K562 (cell line): ENCODE measurements at regions not wholly inside any gene's neighbourhood (a gene's known extent, or its start where the extent isn't known, plus 50 kb on each side); places are given as distances from the start of the nearest gene placed in this dataset.
A peak's percentile ranks its signal among the peaks of the same experiment; 100 is the strongest.

Source experiments
- ATAC-seq: fragments of 200-7000 bp; cut with Tn5 transposase; 3 replicates; pipeline ENCODE4 v1.9.1; 2020; ENCODE audit warnings: moderate library complexity
- BruUV-seq: library from RNA; stranded (reverse); fragments of 400-500 nt; replicated peaks from 2 replicates; lab custom pipeline; 2021; lab: Mats Ljungman, UMichigan
- CTCF ChIA-PET: fragments of 300-600 bp; formaldehyde crosslinking; extraction: SDS; loops from one replicate; lab custom pipeline; 2021; ENCODE audit warnings: low intra/inter-chr PET ratio; lab: Yijun Ruan, JAX
- POLR2A ChIA-PET: fragments of 300-600, 350-650 bp; sonication (Branson Sonifier 250); formaldehyde crosslinking; extraction: SDS; loops from one replicate; lab custom pipeline; 2021; ENCODE audit warnings: antibody characterized with exemption, inconsistent platforms; lab: Yijun Ruan, JAX
- DNase-seq, 4 experiments: peaks; one replicate each; pipeline versions ENCODE4 v3.0.0 to v3.0.0-alpha.2; 2011 to 2018; ENCODE audit warnings: low spot score in 3 of 4, mixed read lengths in 3 of 4; ENCODE audit errors: extremely low read depth in 1 of 4
- FAIRE-seq: peaks from 2 replicates; lab custom pipeline; 2011; peaks lifted over from hg19 to GRCh38; lab: Jason Lieb, UNC
- H2AFZ ChIP-seq: 2 replicates; pipeline ENCODE4 v1.6.0; 2011; ENCODE audit warnings: low read depth, low read length, control low read depth, inconsistent platforms
- H3K27ac ChIP-seq: fragments of 200-600 bp; 3 replicates; pipeline ENCODE4 v1.8.0; 2011; ENCODE audit warnings: low read depth, mild to moderate bottlenecking, control low read depth, inconsistent platforms, low read length, moderate library complexity, mixed read lengths; ENCODE audit errors: extremely low read depth
- H3K27me3 ChIP-seq, 2 experiments: fragments of 300-600 bp in 1 of 2; 2 replicates in 1 of 2; 3 replicates in 1 of 2; pipeline versions ENCODE4 v1.6.0 to v1.8.0; 2011; ENCODE audit warnings: inconsistent platforms in 2 of 2, low read length in 2 of 2, mild to moderate bottlenecking in 1 of 2, mixed read lengths in 1 of 2, moderate library complexity in 1 of 2; ENCODE audit not compliant: control insufficient read depth in 2 of 2, insufficient read depth in 2 of 2
- H3K36me3 ChIP-seq: fragments of 300-600 bp; 3 replicates; pipeline ENCODE4 v1.8.0; 2011; ENCODE audit warnings: mild to moderate bottlenecking, low read length, inconsistent platforms; ENCODE audit not compliant: control insufficient read depth, insufficient read depth
- H3K4me1 ChIP-seq, 2 experiments: fragments of 200-600 bp in 1 of 2; replicated peaks in 1 of 2; 2 replicates in 1 of 2; 3 replicates in 1 of 2; pipeline versions ENCODE4 v1.5.1 to v1.8.0; 2011; ENCODE audit warnings: inconsistent platforms in 2 of 2, low read length in 2 of 2, mild to moderate bottlenecking in 1 of 2, mixed read lengths in 1 of 2, moderate library complexity in 1 of 2; ENCODE audit not compliant: control insufficient read depth in 2 of 2, insufficient read depth in 2 of 2
- H3K4me2 ChIP-seq: 2 replicates; pipeline ENCODE4 v1.6.1; 2011; ENCODE audit warnings: low read length, control low read depth, inconsistent platforms, mixed read lengths; ENCODE audit not compliant: insufficient read depth
- H3K4me3 ChIP-seq: fragments of 200-600 bp; sonication (generic), shearing (Covaris generic); 2 replicates; pipeline ENCODE4 v1.5.1; 2016; ENCODE audit warnings: control low read depth, inconsistent platforms
- H3K79me2 ChIP-seq: fragments of 200-600 bp; 3 replicates; pipeline ENCODE4 v1.8.0; 2011; ENCODE audit warnings: low read length, inconsistent platforms; ENCODE audit not compliant: control insufficient read depth, insufficient read depth
- H3K9ac ChIP-seq, 2 experiments: 2 replicates each; pipeline versions ENCODE4 v1.6.0 to v1.6.1; 2011; ENCODE audit warnings: low read depth in 2 of 2, low read length in 2 of 2, control low read depth in 1 of 2, inconsistent platforms in 1 of 2, mild to moderate bottlenecking in 1 of 2, mixed read lengths in 1 of 2; ENCODE audit not compliant: insufficient read depth in 1 of 2
- H3K9me1 ChIP-seq: one replicate; pipeline ENCODE4 v1.6.0; 2011; ENCODE audit warnings: inconsistent platforms, mild to moderate bottlenecking, low read length, moderate library complexity; ENCODE audit not compliant: control insufficient read depth, insufficient read depth
- H3K9me3 ChIP-seq: replicated peaks from 2 replicates; pipeline ENCODE4 v1.5.1; 2011; ENCODE audit warnings: low read depth, low read length, inconsistent platforms; ENCODE audit not compliant: control insufficient read depth, insufficient read depth
- H4K20me1 ChIP-seq: replicated peaks from 2 replicates; pipeline ENCODE4 v1.6.1; 2011; ENCODE audit warnings: low read length, inconsistent platforms, mixed read lengths; ENCODE audit not compliant: control insufficient read depth, insufficient read depth
- BCOR ChIP-seq: fragments of 450-650 bp; IDR thresholded peaks from 2 replicates; pipeline ENCODE4 v1.6.1; 2016
- C11orf30 ChIP-seq: fragments of 450-650 bp; IDR thresholded peaks from 2 replicates; pipeline ENCODE4 v1.6.1; 2016; ENCODE audit warnings: low read depth, mild to moderate bottlenecking
- NFIX ChIP-seq: fragments of 250-450 bp; sonication (Bioruptor Pico); IDR thresholded peaks from 2 replicates; pipeline ENCODE4 v1.4.0; 2020; ENCODE audit warnings: low read depth, mild to moderate bottlenecking, moderate library complexity
- TAF1 ChIP-seq: IDR thresholded peaks from 2 replicates; pipeline ENCODE4 v1.6.1; 2011; ENCODE audit warnings: mild to moderate bottlenecking, low read length, moderate library complexity; ENCODE audit not compliant: insufficient read depth, control insufficient read depth, severe bottlenecking; ENCODE audit errors: extremely low read depth
- ZNF584 ChIP-seq: fragments of 200-800 bp; sonication (Bioruptor generic); IDR thresholded peaks from 2 replicates; pipeline ENCODE4 v1.6.1; 2016; ENCODE audit warnings: low read depth, mild to moderate bottlenecking, missing genetic modification characterization, missing compliant biosample characterization
- WGBS: fragments of 100-300 bp; shearing (Covaris generic); methylation state at CpG from one replicate; pipeline ENCODE4 v1.1.6; 2016; ENCODE audit warnings: low coverage, mixed read lengths; ENCODE audit not compliant: insufficient coverage; ENCODE audit errors: missing lambda C conversion rate; 5-methylcytosine and 5-hydroxymethylcytosine counted together
- in situ Hi-C: fragments of 300-500 bp; cut with MboI; formaldehyde crosslinking; loops from 4 replicates; pipeline ENCODE4 v1.15.0; 2018; ENCODE audit warnings: inconsistent platforms, mixed read lengths
- intact Hi-C: fragments of 100-400 bp; cut with micrococcal nuclease; formaldehyde crosslinking; loops from 2 replicates; pipeline ENCODE4 v1.14.2; 2022
- TF ChIP-seq, protein P1 (sequence below), 3 experiments: fragments of 200-800 bp in 1 of 3; fragments of 250-450 bp in 1 of 3; fragments of 450-650 bp in 1 of 3; sonication (Bioruptor Pico) in 1 of 3; sonication (Bioruptor generic) in 1 of 3; formaldehyde crosslinking in 1 of 3; IDR thresholded peaks; 2 replicates each; pipeline versions ENCODE4 v1.6.1 to v1.8.0; 2016 to 2022; ENCODE audit warnings: mild to moderate bottlenecking in 2 of 3, missing genetic modification characterization in 2 of 3, missing compliant biosample characterization in 1 of 3, moderate library complexity in 1 of 3
- TF ChIP-seq, protein P2 (sequence below): fragments of 250-450 bp; sonication (Bioruptor Pico); IDR thresholded peaks from 2 replicates; pipeline ENCODE4 v1.9.0; 2021; ENCODE audit warnings: mild to moderate bottlenecking

DNA sequence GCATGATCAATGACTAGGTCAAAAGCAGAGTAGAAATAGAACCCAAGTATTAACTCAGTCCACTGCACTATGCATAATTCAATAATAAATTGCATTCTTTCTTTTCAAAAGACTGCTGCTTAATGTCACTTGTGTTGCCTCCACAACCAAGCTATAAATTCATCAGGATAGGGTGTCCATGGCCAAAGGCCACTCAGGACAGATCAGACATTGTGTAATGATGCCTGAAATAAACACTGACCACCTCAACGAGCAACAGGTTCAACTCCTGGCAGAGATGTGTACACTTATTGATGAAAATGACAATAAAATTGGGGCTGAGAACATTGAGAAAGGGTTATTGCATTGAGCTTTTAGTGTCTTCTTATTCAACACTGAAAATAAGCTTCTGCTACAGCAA, 194.5 kb upstream of the SPOPL start (continued):
- TF ChIP-seq, protein P1, sequence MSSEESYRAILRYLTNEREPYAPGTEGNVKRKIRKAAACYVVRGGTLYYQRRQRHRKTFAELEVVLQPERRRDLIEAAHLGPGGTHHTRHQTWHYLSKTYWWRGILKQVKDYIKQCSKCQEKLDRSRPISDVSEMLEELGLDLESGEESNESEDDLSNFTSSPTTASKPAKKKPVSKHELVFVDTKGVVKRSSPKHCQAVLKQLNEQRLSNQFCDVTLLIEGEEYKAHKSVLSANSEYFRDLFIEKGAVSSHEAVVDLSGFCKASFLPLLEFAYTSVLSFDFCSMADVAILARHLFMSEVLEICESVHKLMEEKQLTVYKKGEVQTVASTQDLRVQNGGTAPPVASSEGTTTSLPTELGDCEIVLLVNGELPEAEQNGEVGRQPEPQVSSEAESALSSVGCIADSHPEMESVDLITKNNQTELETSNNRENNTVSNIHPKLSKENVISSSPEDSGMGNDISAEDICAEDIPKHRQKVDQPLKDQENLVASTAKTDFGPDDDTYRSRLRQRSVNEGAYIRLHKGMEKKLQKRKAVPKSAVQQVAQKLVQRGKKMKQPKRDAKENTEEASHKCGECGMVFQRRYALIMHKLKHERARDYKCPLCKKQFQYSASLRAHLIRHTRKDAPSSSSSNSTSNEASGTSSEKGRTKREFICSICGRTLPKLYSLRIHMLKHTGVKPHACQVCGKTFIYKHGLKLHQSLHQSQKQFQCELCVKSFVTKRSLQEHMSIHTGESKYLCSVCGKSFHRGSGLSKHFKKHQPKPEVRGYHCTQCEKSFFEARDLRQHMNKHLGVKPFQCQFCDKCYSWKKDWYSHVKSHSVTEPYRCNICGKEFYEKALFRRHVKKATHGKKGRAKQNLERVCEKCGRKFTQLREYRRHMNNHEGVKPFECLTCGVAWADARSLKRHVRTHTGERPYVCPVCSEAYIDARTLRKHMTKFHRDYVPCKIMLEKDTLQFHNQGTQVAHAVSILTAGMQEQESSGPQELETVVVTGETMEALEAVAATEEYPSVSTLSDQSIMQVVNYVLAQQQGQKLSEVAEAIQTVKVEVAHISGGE (CRISPR knock-in tag; IDR thresholded peaks at IDR 0.05), result no peak

DNA sequence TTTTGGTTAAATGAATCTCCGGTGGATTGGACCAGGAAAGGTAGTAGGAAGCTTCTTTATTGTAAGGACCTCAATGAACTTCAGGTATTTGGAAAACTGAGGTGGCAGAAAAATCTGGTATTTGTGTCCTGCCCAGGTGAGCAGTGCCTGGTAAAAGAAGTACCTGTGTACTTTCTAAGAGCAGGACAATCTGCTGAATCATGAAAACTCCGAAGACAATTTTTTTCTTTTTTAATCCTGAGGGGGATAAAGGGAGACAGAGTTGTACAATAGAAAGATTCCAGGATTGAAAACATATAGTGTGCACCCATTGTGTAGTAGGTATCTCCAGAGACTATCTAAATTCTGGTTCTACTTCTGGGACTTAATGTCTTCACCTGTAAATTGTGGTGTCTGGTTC, 191.8 kb upstream of the SPOPL start:
- no peak overlapping the region for H2AFZ ChIP-seq
- ChIA-PET CTCF (no interaction called here), POLR2A (no interaction called here)
- ATAC-seq (no peak), FAIRE-seq (no peak), DNase-seq (no peak)
- intact Hi-C loops (no loop called here), in situ Hi-C loops (no loop called here)
- H3K36me3 ChIP-seq, result no peaks in the 10 kb centered on the region
- no TSS peak for BruUV-seq
- H3K4me1 ChIP-seq, result no peaks in the 10 kb centered on the region
- H4K20me1 ChIP-seq, result no peaks in the 10 kb centered on the region
- no peak overlapping the region for H3K27ac ChIP-seq
- H3K9ac ChIP-seq, result no peak overlapping the region
- H3K9me1 ChIP-seq, result no peaks in the 10 kb centered on the region
- no peaks in the 10 kb centered on the region for H3K27me3 ChIP-seq
- H3K9me3 ChIP-seq, result no peaks in the 10 kb centered on the region
- no peak overlapping the region for H3K4me2 ChIP-seq
- TF ChIP-seq NFIX (CRISPR knock-in tag) (no peak), ZNF584 (CRISPR knock-in tag) (no peak), BCOR (no peak), TAF1 (no peak), C11orf30 (peak; percentile 30; the same call in 1 of the 2 replicates)
- TF ChIP-seq, protein P2, sequence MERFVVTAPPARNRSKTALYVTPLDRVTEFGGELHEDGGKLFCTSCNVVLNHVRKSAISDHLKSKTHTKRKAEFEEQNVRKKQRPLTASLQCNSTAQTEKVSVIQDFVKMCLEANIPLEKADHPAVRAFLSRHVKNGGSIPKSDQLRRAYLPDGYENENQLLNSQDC (CRISPR knock-in tag), result no peak
- H3K4me3 ChIP-seq, result no peak overlapping the region
- H3K79me2 ChIP-seq, result no peaks in the 10 kb centered on the region
- 0% methylated on average over 2 of the region's 2 CpGs for WGBS
